ENCODE measurements at regions not wholly inside any gene's neighbourhood (a gene's known extent, or its start where the extent isn't known, plus 50 kb on each side); places are given as distances from the start of the nearest gene placed in this dataset.

- TF ChIP-seq POLR2AphosphoS5 (IDR thresholded peaks at IDR 0.05; ENCODE audit: low read depth, low read length) (no peak), ZFX (IDR thresholded peaks at IDR 0.05) (no peak), EZH2phosphoT487 (IDR thresholded peaks at IDR 0.05; ENCODE audit: borderline replicate concordance) (no peak), ZBTB33 (IDR thresholded peaks at IDR 0.05; ENCODE audit: extremely low read depth, insufficient replicate concordance, low read length) (no peak), POLR2A (IDR thresholded peaks at IDR 0.05; ENCODE audit: borderline replicate concordance, extremely low read depth, insufficient read depth, insufficient read length) (no peak), EZH2 (IDR thresholded peaks at IDR 0.05) (no peak), MAX (IDR thresholded peaks at IDR 0.05) (no peak), CTCF (IDR thresholded peaks at IDR 0.05 in 2 of 3, conservative IDR thresholded peaks at IDR 0.05 in 1 of 3; ENCODE audit: borderline replicate concordance in 1 of 3, insufficient read depth in 1 of 3, low read depth in 2 of 3, low read length in 2 of 3) (no peak), REST (IDR thresholded peaks at IDR 0.05; ENCODE audit: low read depth) (no peak), CEBPB (IDR thresholded peaks at IDR 0.05; ENCODE audit: low read depth) (no peak)
Observed at GRCh38 chr10:35889971-35890675, 248.0 kb upstream of the FZD8 start.
